Erythroblast (primary cell): ENCODE measurements at regions not wholly inside any gene's neighbourhood (a gene's known extent, or its start where the extent isn't known, plus 50 kb on each side); places are given as distances from the start of the nearest gene placed in this dataset.

Experiments used
- DNase-seq, 2 experiments: peaks; one replicate each; lab custom pipeline; 2025; lab: John Stamatoyannopoulos, UW
- GATA1 ChIP-seq: IDR thresholded peaks from 2 replicates; pipeline ENCODE4 v1.6.1; 2011; ENCODE audit warnings: low read depth, mild to moderate bottlenecking, control low read depth, low read length, moderate library complexity
- POLR2A ChIP-seq: IDR thresholded peaks from 2 replicates; pipeline ENCODE4 v1.6.1; 2011; ENCODE audit warnings: mild to moderate bottlenecking, low read length

GRCh38 chr2:226215902-226216503 lies 583.6 kb downstream of the IRS1 start:
- TF ChIP-seq GATA1 (no peak), POLR2A (no peak)
- peak; percentile 40 to 73 for DNase-seq

GRCh38 chr2:226213717-226214116 lies 585.9 kb downstream of the IRS1 start:
- no peak for TF ChIP-seq GATA1
- no peak for TF ChIP-seq POLR2A
- DNase-seq, result no peak

GRCh38 chr2:226211439-226211838 lies 588.2 kb downstream of the IRS1 start:
- TF ChIP-seq POLR2A (no peak), GATA1 (no peak)
- DNase-seq, result no peak

GRCh38 chr2:226208726-226209125 lies 590.9 kb downstream of the IRS1 start:
- TF ChIP-seq POLR2A (no peak), GATA1 (no peak)
- DNase-seq, result no peak

DNA sequence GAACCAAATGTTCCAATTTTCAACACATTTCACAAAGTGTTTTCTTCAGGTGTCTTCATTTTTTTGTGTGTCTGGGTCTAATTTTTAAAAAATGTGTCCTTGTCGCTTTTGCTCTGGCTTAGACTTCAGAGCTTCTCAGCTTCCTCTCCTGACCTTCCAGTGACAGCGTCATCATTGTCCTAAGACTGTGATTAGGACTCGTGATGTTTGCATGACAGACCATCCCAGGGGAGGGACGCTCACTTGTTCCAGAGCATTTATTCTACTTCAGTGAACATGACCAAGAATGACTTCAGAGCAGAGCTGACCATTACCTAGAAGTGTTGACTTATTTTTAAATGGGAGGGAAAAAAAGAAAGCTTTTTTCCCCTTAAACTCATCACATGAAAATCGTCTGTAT lies 591.9 kb downstream of the IRS1 start:
- DNase-seq, result no peak
- TF ChIP-seq POLR2A, result no peak
- TF ChIP-seq GATA1, result no peak

DNA sequence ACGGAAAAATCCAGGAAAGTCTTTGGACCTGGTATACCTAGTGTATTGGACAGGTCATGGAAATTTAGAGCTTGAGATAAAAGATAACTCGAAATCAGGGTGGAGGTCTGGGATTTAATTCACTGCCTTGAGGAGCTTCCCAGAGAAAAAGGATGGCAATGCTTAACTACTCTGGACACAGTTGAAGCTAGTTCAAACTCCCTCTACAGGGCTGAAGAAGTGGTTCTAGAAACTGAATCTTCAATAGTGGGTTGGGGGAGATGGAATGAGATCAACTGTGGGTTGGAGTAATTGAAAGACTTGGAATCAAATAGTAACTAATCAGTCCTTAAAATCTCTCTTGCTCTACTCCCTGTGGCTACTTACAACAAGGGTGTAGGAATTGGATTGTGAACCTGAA lies 600.1 kb downstream of the IRS1 start:
- no peak for DNase-seq
- TF ChIP-seq POLR2A, result no peak
- TF ChIP-seq GATA1, result no peak

- DNase-seq, result no peak
- TF ChIP-seq POLR2A (no peak), GATA1 (no peak)
These were observed 600.7 kb downstream of the IRS1 start for GRCh38 chr2:226198956-226199355.

DNA sequence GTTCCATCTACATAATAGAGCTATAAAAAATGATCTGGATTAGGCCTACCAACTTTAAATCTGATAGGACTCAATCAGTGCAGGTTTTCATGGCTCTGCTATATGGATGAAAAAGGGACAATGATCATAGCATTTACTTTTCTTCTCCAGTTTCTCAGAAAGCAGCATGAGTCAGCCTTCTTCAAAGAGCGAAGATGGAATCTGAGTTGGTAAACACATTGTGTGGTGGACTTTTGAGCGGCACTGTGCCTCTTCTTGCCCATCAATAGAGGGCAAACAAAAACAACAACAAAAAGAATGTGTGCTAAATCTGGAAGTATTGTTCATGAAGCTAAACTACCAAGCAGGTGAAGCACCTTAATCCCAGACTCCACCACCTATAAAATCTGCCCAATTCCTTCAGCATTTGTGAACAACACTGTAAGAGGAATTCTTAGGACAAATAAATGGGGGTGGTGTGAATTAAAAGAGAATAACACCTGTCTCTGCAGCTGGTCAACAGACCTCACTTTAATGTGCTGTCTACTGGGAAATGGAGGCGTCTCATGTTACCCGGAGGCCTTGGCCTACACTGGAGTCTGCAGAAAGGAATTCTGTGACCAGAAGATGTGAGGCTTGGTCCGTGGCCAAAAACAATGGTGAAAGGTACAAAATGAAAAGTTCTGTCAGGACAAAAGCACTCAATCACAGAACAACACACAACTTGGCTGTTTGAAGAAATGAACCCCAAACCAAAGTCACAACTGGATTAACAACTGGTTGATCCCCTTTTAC lies 609.0 kb downstream of the IRS1 start:
- DNase-seq, result no peak
- no peak for TF ChIP-seq POLR2A
- no peak for TF ChIP-seq GATA1

DNA sequence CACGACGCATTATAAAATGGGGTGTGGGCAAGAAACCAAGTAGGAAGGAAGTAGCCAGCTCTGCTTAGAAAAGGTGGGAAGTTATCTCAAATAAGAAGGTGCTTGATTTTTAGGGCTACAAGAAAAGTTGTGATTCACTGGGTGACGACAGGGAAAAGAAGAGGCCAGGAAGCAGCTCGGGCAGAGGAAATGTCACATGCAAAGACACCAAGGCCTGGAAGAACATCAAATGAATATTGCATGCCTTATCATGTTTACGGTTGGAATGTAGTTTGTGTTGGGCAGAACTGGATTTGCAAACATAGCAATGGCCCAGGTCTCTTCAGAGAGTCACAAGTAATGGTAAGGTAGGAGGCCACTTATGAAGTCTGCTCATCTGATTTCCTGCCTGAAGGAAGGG lies 610.6 kb downstream of the IRS1 start:
- no peak for TF ChIP-seq GATA1
- TF ChIP-seq POLR2A, result no peak

GRCh38 chr2:226187616-226188015 lies 612.0 kb downstream of the IRS1 start:
- DNase-seq, result no peak
- TF ChIP-seq POLR2A, result no peak
- no peak for TF ChIP-seq GATA1

More for the DNA sequence above, 610.6 kb downstream of the IRS1 start:
- DNase-seq, result no peak

DNA sequence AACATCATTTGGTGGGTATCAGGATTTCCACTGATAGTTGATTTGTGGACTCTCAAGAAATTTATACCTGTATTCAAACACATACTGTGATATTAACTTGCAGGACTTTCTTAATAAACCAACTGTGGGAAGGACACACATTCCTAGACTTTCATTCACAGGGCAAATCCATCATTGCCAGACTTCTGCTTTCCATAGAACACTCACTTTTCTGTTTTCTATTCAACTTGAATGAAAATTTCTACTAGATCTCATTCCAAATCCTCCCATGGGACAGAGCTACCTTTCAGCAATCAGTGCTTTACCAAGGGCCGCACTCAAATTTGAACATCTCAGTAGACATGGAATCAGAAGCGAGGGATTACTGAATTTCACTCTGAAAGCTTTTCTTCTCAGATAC lies 612.5 kb downstream of the IRS1 start:
- TF ChIP-seq GATA1 (no peak), POLR2A (no peak)
- no peak for DNase-seq

GRCh38 chr2:226185616-226186211 lies 613.9 kb downstream of the IRS1 start:
- no peak for DNase-seq
- TF ChIP-seq GATA1 (no peak), POLR2A (no peak)

GRCh38 chr2:226184940-226185615 lies 614.5 kb downstream of the IRS1 start:
- TF ChIP-seq GATA1, result no peak
- no peak for DNase-seq

- no peak for DNase-seq
- TF ChIP-seq GATA1, result no peak
These were observed 615.1 kb downstream of the IRS1 start for GRCh38 chr2:226184540-226184939.

DNA sequence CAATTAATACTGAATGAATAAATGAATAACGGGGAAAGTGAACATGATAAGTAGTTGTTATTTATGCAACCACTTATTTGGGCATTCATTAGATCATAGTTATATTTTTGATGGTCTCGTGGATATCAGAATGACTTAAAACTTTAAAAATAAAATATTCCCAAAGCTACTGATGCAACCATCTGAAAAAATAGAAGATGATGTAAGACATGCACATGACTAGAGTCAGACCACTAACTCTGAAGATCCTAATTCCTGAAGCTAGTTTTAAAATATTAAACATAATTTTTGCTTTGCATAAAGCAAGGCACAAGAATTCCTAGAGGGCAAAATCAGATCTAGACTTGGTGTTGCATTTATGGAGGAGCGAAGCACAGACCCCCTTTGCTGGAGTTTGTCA lies 616.1 kb downstream of the IRS1 start:
- no peak for TF ChIP-seq POLR2A
- no peak for TF ChIP-seq GATA1
- DNase-seq, result peak in 1 of 2 experiments; percentile 6

- no peak for DNase-seq
- no peak for TF ChIP-seq GATA1
- TF ChIP-seq POLR2A, result no peak
These were observed 616.6 kb downstream of the IRS1 start for GRCh38 chr2:226183033-226183432.
